UCSD-AML1 (cell line): ENCODE measurements at regions not wholly inside any gene's neighbourhood (a gene's known extent, or its start where the extent isn't known, plus 50 kb on each side); places are given as distances from the start of the nearest gene placed in this dataset.
A peak's percentile ranks its signal among the peaks of the same experiment; 100 is the strongest.
"Not testable (repeated sequence)": the region's sequence is repeated elsewhere in the genome, so short reads cannot be mapped to it uniquely, and the experiment has no call there.

Experiments
- DNase-seq: peaks from one replicate; lab custom pipeline; 2025; ENCODE audit not compliant: unreplicated experiment; lab: John Stamatoyannopoulos, UW

GRCh38 chr21:22691658-22692057, 1693.4 kb downstream of the NCAM2 start:
- no peak for DNase-seq

- DNase-seq = peak; percentile 19
Observed at GRCh38 chr21:22703521-22703920, 1705.3 kb downstream of the NCAM2 start.

- no peak for DNase-seq
Observed at GRCh38 chr21:22710721-22711120, 1712.5 kb downstream of the NCAM2 start.

GRCh38 chr21:22711636-22712035, 1713.4 kb downstream of the NCAM2 start:
- DNase-seq = no peak

GRCh38 chr21:22725436-22725835, 1727.2 kb downstream of the NCAM2 start:
- no peak for DNase-seq

- no peak for DNase-seq
Observed at GRCh38 chr21:22728091-22728490, 1729.9 kb downstream of the NCAM2 start.

- DNase-seq = no peak
Observed at GRCh38 chr21:22743085-22743484, 1744.9 kb downstream of the NCAM2 start.

GRCh38 chr21:22754746-22755145, 1756.5 kb downstream of the NCAM2 start:
- no peak for DNase-seq

GRCh38 chr21:22758478-22758877, 1760.3 kb downstream of the NCAM2 start:
- no peak for DNase-seq

- no peak for DNase-seq
Observed at GRCh38 chr21:22762463-22762862, 1764.3 kb downstream of the NCAM2 start.

GRCh38 chr21:22763442-22763841, 1765.2 kb downstream of the NCAM2 start:
- DNase-seq = no peak

GRCh38 chr21:22764222-22764621, 1766.0 kb downstream of the NCAM2 start:
- no peak for DNase-seq

GRCh38 chr21:22791376-22791775, 1793.2 kb downstream of the NCAM2 start:
- no peak for DNase-seq

- no peak for DNase-seq
Observed at GRCh38 chr21:22791986-22792560, 1793.9 kb downstream of the NCAM2 start.

- DNase-seq = no peak
Observed at GRCh38 chr21:22795091-22795490, 1796.9 kb downstream of the NCAM2 start.

- DNase-seq = peak; percentile 10
Observed at GRCh38 chr21:22795644-22796043, 1797.4 kb downstream of the NCAM2 start.

- no peak for DNase-seq
Observed at GRCh38 chr21:22796147-22796546, 1797.9 kb downstream of the NCAM2 start.

GRCh38 chr21:22804151-22804550, 1805.9 kb downstream of the NCAM2 start:
- no peak for DNase-seq

GRCh38 chr21:22806278-22806677, 1808.1 kb downstream of the NCAM2 start:
- no peak for DNase-seq

- no peak for DNase-seq
Observed at GRCh38 chr21:22813201-22813600, 1815.0 kb downstream of the NCAM2 start.

- DNase-seq = not testable (repeated sequence)
Observed at GRCh38 chr21:22818681-22819485, 1820.7 kb downstream of the NCAM2 start.

- no peak for DNase-seq
Observed at GRCh38 chr21:22827422-22827821, 1829.2 kb downstream of the NCAM2 start.

- DNase-seq = no peak
Observed at GRCh38 chr21:22842875-22843274, 1844.7 kb downstream of the NCAM2 start.
